BJ (cell line): ENCODE measurements at regions not wholly inside any gene's neighbourhood (a gene's known extent, or its start where the extent isn't known, plus 50 kb on each side); places are given as distances from the start of the nearest gene placed in this dataset.
"Not testable (repeated sequence)": the region's sequence is repeated elsewhere in the genome, so short reads cannot be mapped to it uniquely, and the experiment has no call there.

Source experiments
- CTCF ChIA-PET: fragments of 350-600 bp; formaldehyde crosslinking; extraction: SDS; loops from one replicate; lab custom pipeline; 2021; ENCODE audit warnings: antibody characterized with exemption, inconsistent platforms; lab: Yijun Ruan, JAX
- POLR2A ChIA-PET: fragments of 300-600 bp; sonication (Branson Sonifier 250); formaldehyde crosslinking; extraction: SDS; loops from one replicate; lab custom pipeline; 2021; ENCODE audit warnings: antibody characterized with exemption; lab: Charles Lee
- DNase-seq: peaks from one replicate; pipeline ENCODE4 v3.0.0-alpha.2; 2011; ENCODE audit warnings: low read depth
- H3K27me3 ChIP-seq: 2 replicates; pipeline ENCODE4 v1.6.0; 2011; ENCODE audit warnings: low read length; ENCODE audit not compliant: control insufficient read depth, insufficient read depth
- H3K36me3 ChIP-seq: 2 replicates; pipeline ENCODE4 v1.5.1; 2011; ENCODE audit warnings: low read length; ENCODE audit not compliant: control insufficient read depth, insufficient read depth
- H3K4me3 ChIP-seq: 2 replicates; pipeline ENCODE4 v1.5.1; 2011; ENCODE audit warnings: low read depth, mild to moderate bottlenecking, control low read depth, low read length
- TF ChIP-seq, protein P1 (sequence below): IDR thresholded peaks from 2 replicates; pipeline ENCODE4 v1.5.1; 2011; ENCODE audit warnings: low read depth, mild to moderate bottlenecking, control low read depth, inconsistent platforms, low read length, moderate library complexity; ENCODE audit not compliant: insufficient read depth

DNA sequence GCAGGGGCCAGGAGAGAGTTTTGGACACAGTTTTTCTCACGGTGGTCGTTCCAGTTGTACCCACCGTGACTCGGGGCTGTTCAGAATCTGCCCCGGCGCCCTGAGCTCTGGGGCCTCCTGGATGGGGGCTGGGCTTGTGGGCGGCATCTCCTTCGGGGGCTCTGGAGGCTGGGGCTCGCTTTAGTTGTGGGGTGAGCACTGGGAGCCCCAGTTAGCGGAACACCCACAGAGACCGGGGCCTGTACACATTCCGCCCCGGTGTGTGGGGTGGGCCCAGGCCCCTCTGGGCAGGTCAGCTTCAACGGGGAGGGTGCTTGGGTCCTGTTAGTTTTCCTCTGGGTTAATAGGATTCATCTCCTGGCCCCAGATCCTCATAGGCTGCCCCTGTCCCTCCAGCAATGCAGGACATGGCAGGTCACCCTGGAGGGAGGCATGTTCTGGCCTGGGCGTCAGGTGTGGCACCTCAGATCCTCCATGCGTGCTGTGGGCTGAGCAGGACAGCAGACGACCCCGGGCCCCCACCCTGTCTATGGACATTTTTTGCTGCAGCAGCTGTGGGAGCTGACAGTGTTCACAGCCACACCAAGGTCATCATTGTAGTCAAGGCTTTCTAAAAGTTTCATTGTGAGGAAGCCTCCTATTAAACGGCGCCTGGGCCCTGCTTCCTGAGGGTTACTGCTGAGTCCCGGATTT, 393.2 kb downstream of the TMEM121 start:
- no peaks in the 10 kb centered on the region for H3K27me3 ChIP-seq
- CTCF ChIA-PET: no interaction called here
- DNase-seq: no peak
- TF ChIP-seq, protein P1, sequence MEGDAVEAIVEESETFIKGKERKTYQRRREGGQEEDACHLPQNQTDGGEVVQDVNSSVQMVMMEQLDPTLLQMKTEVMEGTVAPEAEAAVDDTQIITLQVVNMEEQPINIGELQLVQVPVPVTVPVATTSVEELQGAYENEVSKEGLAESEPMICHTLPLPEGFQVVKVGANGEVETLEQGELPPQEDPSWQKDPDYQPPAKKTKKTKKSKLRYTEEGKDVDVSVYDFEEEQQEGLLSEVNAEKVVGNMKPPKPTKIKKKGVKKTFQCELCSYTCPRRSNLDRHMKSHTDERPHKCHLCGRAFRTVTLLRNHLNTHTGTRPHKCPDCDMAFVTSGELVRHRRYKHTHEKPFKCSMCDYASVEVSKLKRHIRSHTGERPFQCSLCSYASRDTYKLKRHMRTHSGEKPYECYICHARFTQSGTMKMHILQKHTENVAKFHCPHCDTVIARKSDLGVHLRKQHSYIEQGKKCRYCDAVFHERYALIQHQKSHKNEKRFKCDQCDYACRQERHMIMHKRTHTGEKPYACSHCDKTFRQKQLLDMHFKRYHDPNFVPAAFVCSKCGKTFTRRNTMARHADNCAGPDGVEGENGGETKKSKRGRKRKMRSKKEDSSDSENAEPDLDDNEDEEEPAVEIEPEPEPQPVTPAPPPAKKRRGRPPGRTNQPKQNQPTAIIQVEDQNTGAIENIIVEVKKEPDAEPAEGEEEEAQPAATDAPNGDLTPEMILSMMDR: no peak
- no peak overlapping the region for H3K4me3 ChIP-seq
- POLR2A ChIA-PET: no interaction called here
- H3K36me3 ChIP-seq: no peaks in the 10 kb centered on the region

DNA sequence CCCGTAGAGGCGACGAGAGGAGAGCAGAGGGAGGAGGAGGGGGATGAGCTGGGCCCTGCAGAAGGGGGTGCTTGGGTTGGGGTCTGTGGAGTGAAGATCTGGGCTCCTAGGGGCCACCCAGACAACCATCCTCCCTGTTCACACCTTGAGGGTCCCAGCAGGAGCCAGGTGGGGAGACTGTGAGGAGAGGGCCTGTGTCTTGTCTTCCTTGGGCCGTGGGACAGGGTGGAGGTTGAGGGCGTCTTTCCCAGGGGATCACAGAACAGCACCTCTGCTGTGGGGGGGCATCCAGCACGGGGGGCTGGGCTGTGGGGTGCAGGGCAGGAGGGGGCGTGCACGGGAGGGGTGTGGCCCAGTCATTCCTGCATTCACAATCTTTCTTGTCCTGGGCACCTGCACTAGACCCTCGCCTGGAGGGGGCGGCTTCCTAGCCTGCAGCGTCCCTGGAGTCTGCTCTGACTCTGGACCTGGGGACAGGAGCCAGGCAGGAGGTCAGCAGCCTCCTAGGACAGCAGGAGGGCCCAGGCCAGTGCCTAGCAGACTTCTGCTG, 393.8 kb downstream of the TMEM121 start:
- H3K36me3 ChIP-seq, POLR2A ChIA-PET, H3K27me3 ChIP-seq, DNase-seq, CTCF ChIA-PET, H3K4me3 ChIP-seq: not testable (repeated sequence)

DNA sequence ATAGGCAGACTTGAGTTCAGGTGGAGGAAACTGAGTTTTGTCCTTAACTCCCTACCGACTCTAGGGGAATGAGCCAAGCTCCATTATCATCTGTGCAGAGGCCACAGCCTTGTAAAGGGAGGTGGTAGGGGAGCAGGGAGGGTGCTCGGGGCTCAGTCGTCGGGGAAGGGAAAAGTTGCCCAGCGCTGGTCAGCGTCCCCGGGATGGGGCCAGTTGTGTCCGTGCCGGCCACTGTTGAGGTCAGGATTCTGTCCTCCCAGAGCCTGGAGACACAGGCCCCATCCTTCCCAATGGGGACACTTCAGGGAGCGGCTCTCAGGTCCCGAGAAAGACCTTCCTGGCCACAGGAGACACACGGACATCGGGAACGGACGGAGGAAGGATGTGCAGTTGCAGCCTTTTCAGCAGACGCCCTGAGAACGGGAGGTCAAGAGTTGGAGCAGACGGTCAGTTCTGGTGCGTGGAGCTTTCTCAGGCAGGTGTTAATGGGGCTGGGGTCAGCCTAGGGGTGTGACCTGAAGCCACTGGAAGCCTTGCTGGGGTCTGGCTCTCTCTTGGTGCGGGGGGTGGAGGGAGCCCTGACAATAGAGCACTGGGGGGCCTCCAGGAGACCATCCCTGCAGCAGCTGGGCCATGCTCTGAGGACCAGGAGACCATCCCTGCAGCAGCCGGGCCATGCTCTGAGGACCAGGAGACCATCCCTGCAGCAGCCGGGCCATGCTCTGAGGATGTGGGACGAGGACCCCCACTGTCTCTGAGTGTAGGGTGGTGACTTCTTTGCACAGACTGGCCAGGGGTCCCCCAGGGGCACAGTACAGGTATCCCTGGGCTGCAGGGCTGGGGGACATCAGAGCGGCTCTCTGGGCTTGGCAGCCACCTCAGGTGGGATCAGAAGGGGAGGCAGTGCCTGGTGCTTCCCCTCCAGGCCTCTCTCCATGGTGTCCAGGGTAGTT, 394.7 kb downstream of the TMEM121 start:
- H3K4me3 ChIP-seq, DNase-seq, H3K27me3 ChIP-seq, CTCF ChIA-PET, POLR2A ChIA-PET, H3K36me3 ChIP-seq: not testable (repeated sequence)

DNA sequence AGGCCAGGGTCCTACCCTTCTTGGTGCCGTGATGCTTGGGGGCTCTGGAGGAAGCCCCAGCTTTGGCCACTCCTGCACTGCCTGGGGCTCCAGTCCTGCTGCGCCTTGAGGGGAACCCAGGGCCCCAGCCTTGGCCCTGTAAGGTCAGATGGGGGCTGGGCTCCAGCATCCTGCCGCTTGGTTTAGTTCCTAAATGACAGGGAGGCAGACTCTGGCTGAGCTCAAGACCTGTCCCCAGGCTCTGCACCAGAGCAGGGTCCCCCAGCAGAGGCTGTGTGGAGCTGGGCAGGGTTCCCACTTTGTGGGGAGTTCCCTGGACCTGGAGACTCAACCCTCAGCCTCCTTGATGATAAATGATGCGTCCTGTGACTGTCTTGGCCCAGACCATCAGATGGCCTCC, 395.4 kb downstream of the TMEM121 start:
- DNase-seq, H3K27me3 ChIP-seq, CTCF ChIA-PET, POLR2A ChIA-PET, H3K4me3 ChIP-seq, H3K36me3 ChIP-seq: not testable (repeated sequence)

DNA sequence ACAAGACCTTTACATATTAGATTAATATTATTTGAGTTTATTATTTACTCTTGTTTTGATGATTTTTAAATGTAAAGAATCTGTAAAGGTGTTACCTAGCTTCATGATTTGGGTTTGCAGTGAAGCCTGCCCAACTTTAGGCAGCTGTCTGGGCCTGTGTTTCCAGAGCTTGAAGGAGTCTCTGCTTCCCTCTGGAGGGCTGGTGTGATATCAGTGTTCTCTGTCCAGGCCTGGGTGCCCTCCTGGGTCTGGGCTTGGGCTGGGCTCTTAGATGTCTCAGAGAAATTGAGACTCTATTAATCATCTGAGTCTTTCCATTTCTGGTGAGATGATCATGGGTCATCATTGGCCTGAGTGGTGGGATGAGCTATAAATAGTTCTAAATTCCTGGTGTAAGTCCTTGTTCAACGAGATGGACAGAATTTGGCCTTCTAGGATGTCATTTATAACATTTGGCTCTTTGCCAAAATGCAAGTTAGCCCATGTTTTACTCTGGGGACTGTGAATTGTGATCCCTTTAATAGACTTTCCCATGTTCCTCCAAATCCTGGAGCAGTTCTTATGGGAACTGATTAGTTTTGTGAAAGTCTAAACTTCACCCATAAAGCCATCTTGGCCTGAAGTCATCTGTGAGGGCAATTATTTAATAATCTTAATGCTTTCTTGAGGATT, 397.3 kb downstream of the TMEM121 start:
- H3K27me3 ChIP-seq, POLR2A ChIA-PET, H3K36me3 ChIP-seq, CTCF ChIA-PET, DNase-seq, H3K4me3 ChIP-seq: not testable (repeated sequence)

DNA sequence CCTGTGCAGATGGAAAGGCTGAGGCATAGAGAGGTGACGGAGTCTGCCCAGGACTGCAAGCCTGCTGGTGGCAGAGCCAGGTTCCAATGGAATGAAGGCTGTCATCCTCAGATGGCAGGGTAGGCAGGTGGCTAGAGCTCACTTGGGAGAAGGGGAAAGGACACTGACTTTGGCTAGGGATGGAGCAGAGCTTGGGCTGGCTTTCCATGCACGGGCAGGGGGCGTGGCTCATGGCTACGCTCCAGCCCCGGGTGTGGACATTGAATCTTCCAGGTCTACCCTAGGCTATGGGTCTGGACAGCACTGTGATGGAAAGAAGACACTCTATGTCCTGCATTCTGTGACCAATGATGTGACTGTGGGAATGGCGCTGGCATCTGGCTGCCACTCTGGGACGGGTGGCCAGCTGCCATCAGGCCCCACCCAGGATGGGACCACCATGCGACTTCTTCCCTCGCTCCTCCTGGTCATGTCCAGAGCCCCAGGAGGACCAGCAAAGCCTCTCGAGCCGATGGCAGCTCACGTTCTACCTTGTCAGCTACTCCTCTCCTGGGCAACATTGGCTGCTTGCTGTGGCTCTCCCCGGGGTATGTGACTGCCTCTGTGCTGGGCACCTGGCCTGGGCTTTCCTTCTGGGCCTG, 398.7 kb downstream of the TMEM121 start:
- Histone ChIP-seq H3K36me3 (no peaks in the 10 kb centered on the region), H3K4me3 (no peak overlapping the region), H3K27me3 (no peaks in the 10 kb centered on the region)
- POLR2A ChIA-PET: no interaction called here
- TF ChIP-seq, protein P1: no peak
- no peak for DNase-seq
- CTCF ChIA-PET: no interaction called here
